PC-3 (cell line): ENCODE measurements at regions not wholly inside any gene's neighbourhood (a gene's known extent, or its start where the extent isn't known, plus 50 kb on each side); places are given as distances from the start of the nearest gene placed in this dataset.

Experiments used
- ATAC-seq: fragments of 200-7000 bp; cut with Tn5 transposase; 2 replicates; pipeline ENCODE4 v1.9.1; 2020; ENCODE audit warnings: mild to moderate bottlenecking, moderate library complexity
- BruUV-seq: library from RNA; stranded (reverse); fragments of 400-500 nt; replicated peaks from 2 replicates; lab custom pipeline; 2021; lab: Mats Ljungman, UMichigan
- CTCF ChIA-PET: fragments of 300-600 bp; sonication (Branson Sonifier 250); formaldehyde crosslinking; loops from one replicate; lab custom pipeline; 2022; ENCODE audit warnings: antibody characterized with exemption; lab: Charles Lee
- POLR2A ChIA-PET: fragments of 300-600 bp; sonication (Branson Sonifier 250); formaldehyde crosslinking; loops from one replicate; lab custom pipeline; 2022; ENCODE audit warnings: antibody characterized with exemption; ENCODE audit not compliant: unreplicated experiment; lab: Charles Lee
- DNase-seq: peaks from one replicate; pipeline ENCODE4 v3.0.0-alpha.2; 2015
- H2AFZ ChIP-seq: fragments of 300-600 bp; sonication (generic); 2 replicates; pipeline ENCODE4 v1.6.0; 2016; ENCODE audit warnings: antibody characterized with exemption, low read length
- H3F3A ChIP-seq: fragments of 300-600 bp; sonication (generic); one replicate; pipeline ENCODE4 v1.6.0; 2017; ENCODE audit warnings: antibody characterized with exemption, low read length, control low read depth, mild to moderate bottlenecking; ENCODE audit not compliant: unreplicated experiment
- H3K27ac ChIP-seq: fragments of 300-600 bp; sonication (generic); 2 replicates; pipeline ENCODE4 v1.5.1; 2016; ENCODE audit warnings: mild to moderate bottlenecking, low read length
- H3K27me3 ChIP-seq: fragments of 300-600 bp; sonication (generic); 2 replicates; pipeline ENCODE4 v1.6.1; 2016; ENCODE audit warnings: low read length, mixed read lengths
- H3K36me3 ChIP-seq: fragments of 300-600 bp; sonication (generic); 2 replicates; pipeline ENCODE4 v1.6.1; 2016; ENCODE audit warnings: low read depth, mixed run types, low read length, mixed read lengths
- H3K4me1 ChIP-seq: fragments of 300-600 bp; sonication (generic); 2 replicates; pipeline ENCODE4 v1.5.1; 2016; ENCODE audit warnings: low read length; ENCODE audit not compliant: insufficient read depth
- H3K4me2 ChIP-seq: fragments of 300-600 bp; sonication (generic); 2 replicates; pipeline ENCODE4 v1.6.0; 2016; ENCODE audit warnings: low read length
- H3K4me3 ChIP-seq: fragments of 300-600 bp; sonication (generic); 2 replicates; pipeline ENCODE4 v1.5.1; 2016; ENCODE audit warnings: mild to moderate bottlenecking, low read length, mixed read lengths
- H3K79me2 ChIP-seq: fragments of 300-600 bp; sonication (generic); 2 replicates; pipeline ENCODE4 v1.6.1; 2017; ENCODE audit warnings: low read length, mixed read lengths
- H3K9ac ChIP-seq: fragments of 300-600 bp; sonication (generic); 2 replicates; pipeline ENCODE4 v1.6.0; 2016; ENCODE audit warnings: mild to moderate bottlenecking, low read length
- H3K9me2 ChIP-seq: fragments of 300-600 bp; sonication (generic); replicated peaks from 2 replicates; pipeline ENCODE4 v1.6.1; 2016; ENCODE audit warnings: mixed run types, low read length, mixed read lengths
- H3K9me3 ChIP-seq: fragments of 300-600 bp; sonication (generic); 2 replicates; pipeline ENCODE4 v1.6.1; 2016; ENCODE audit warnings: low read length, mixed read lengths
- H4K20me1 ChIP-seq: fragments of 300-600 bp; sonication (generic); 2 replicates; pipeline ENCODE4 v1.6.1; 2016; ENCODE audit warnings: low read length, mixed read lengths
- EZH2 ChIP-seq: fragments of 300-600 bp; sonication (generic); IDR thresholded peaks from one replicate; pipeline ENCODE4 v1.6.1; 2017; ENCODE audit warnings: antibody characterized with exemption, mild to moderate bottlenecking, low read length; ENCODE audit not compliant: unreplicated experiment
- EZH2phosphoT487 ChIP-seq: fragments of 300-600 bp; sonication (generic); IDR thresholded peaks from 2 replicates; pipeline ENCODE4 v1.6.1; 2018; ENCODE audit warnings: mild to moderate bottlenecking, antibody characterized with exemption, low read length, borderline replicate concordance
- intact Hi-C: fragments of 100-400 bp; cut with micrococcal nuclease; formaldehyde crosslinking; loops from 2 replicates; pipeline ENCODE4 v1.9.0; 2023
- TF ChIP-seq, protein P1 (sequence below): fragments of 300-600 bp; sonication (generic); conservative IDR thresholded peaks from 2 replicates; pipeline ENCODE4 v1.5.1; 2017; ENCODE audit warnings: antibody characterized with exemption, low read depth, mild to moderate bottlenecking, low read length

DNA sequence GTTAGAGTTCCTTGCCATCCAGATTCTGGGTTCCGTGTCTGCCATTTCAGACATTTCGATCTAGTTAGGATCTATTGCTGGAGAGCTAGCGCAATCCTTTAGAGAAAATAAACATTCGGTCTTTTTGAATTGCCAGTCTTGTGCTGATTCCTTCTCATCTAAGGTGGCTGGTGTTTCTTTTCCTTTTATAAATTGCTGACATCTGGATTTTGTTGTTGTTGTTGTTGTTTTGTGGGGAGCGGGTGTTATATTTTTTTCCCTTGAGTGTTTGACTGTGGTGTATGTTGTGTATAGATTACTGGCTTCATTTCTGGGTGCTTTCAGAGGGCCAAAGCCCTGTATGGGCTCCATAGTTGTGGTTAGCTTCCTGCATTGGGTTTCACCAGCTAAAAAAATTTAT, 128.5 kb upstream of the LRP1B start:
- BruUV-seq: no TSS peak
- H3K27ac ChIP-seq: no peak overlapping the region
- H3K4me3 ChIP-seq: no peak overlapping the region
- CTCF ChIA-PET: no interaction called here
- intact Hi-C loops: no loop called here
- H2AFZ ChIP-seq: no peak overlapping the region
- H3K9me2 ChIP-seq: no peaks in the 10 kb centered on the region
- H3K79me2 ChIP-seq: no peaks in the 10 kb centered on the region
- no peaks in the 10 kb centered on the region for H3F3A ChIP-seq
- no peak for DNase-seq
- H3K9me3 ChIP-seq: no peaks in the 10 kb centered on the region
- ATAC-seq: no peak
- no peaks in the 10 kb centered on the region for H4K20me1 ChIP-seq
- no peak for TF ChIP-seq EZH2
- H3K4me2 ChIP-seq: no peak overlapping the region
- POLR2A ChIA-PET: no interaction called here
- no peaks in the 10 kb centered on the region for H3K36me3 ChIP-seq
- H3K27me3 ChIP-seq: no peaks in the 10 kb centered on the region
- H3K4me1 ChIP-seq: no peaks in the 10 kb centered on the region
- H3K9ac ChIP-seq: no peak overlapping the region

- Histone ChIP-seq H2AFZ (no peak overlapping the region), H3F3A (no peaks in the 10 kb centered on the region), H3K4me1 (no peaks in the 10 kb centered on the region), H3K9me3 (no peaks in the 10 kb centered on the region), H3K9ac (no peak overlapping the region), H3K27me3 (no peaks in the 10 kb centered on the region), H3K9me2 (no peaks in the 10 kb centered on the region), H3K4me3 (no peak overlapping the region), H3K4me2 (no peak overlapping the region), H4K20me1 (no peaks in the 10 kb centered on the region), H3K79me2 (no peaks in the 10 kb centered on the region), H3K36me3 (no peaks in the 10 kb centered on the region), H3K27ac (no peak overlapping the region)
- BruUV-seq: no TSS peak
- ATAC-seq (no peak; the same call in 1 of the 2 replicates), DNase-seq (no peak)
- ChIA-PET POLR2A (interaction anchor here (0.6 kb wide), 1 partner anchor 958 kb away, joined by 4 read pairs; no protein-coding TSS in a partner anchor), CTCF (no interaction called here)
- TF ChIP-seq EZH2 (no peak), EZH2phosphoT487 (no peak)
- TF ChIP-seq, protein P1, sequence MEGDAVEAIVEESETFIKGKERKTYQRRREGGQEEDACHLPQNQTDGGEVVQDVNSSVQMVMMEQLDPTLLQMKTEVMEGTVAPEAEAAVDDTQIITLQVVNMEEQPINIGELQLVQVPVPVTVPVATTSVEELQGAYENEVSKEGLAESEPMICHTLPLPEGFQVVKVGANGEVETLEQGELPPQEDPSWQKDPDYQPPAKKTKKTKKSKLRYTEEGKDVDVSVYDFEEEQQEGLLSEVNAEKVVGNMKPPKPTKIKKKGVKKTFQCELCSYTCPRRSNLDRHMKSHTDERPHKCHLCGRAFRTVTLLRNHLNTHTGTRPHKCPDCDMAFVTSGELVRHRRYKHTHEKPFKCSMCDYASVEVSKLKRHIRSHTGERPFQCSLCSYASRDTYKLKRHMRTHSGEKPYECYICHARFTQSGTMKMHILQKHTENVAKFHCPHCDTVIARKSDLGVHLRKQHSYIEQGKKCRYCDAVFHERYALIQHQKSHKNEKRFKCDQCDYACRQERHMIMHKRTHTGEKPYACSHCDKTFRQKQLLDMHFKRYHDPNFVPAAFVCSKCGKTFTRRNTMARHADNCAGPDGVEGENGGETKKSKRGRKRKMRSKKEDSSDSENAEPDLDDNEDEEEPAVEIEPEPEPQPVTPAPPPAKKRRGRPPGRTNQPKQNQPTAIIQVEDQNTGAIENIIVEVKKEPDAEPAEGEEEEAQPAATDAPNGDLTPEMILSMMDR: no peak
- intact Hi-C loops: no loop called here
Observed at GRCh38 chr2:142254031-142254430, 123.2 kb upstream of the LRP1B start.

DNA sequence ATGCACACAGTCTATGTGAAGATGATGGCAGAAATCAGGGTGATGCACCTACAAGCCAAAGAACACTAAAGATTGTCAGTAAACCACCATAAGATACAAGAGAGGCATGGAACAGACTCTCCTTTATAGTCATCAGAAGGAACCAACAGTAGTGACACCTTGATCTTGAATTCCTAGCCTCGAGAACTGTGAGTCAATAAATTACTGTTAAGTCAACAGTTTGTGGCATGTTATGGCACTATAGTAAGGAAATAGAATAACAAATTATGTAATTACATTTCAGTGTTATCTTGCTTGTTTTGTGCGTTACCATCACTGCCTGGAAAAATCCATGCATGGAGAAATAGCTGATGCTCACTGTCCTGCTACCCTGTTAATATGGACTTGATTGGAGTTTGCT, 110.2 kb upstream of the LRP1B start:
- BruUV-seq: no TSS peak
- no peaks in the 10 kb centered on the region for H4K20me1 ChIP-seq
- ATAC-seq: no peak
- H3K27me3 ChIP-seq: no peaks in the 10 kb centered on the region
- no peaks in the 10 kb centered on the region for H3K4me1 ChIP-seq
- H3K36me3 ChIP-seq: no peaks in the 10 kb centered on the region
- no peak overlapping the region for H3K27ac ChIP-seq
- H3K79me2 ChIP-seq: no peaks in the 10 kb centered on the region
- DNase-seq: no peak
- H2AFZ ChIP-seq: no peak overlapping the region
- no peak overlapping the region for H3K4me3 ChIP-seq
- H3K9ac ChIP-seq: no peak overlapping the region
- intact Hi-C loops: no loop called here
- H3F3A ChIP-seq: no peaks in the 10 kb centered on the region
- POLR2A ChIA-PET: no interaction called here
- no peak overlapping the region for H3K4me2 ChIP-seq
- H3K9me2 ChIP-seq: no peaks in the 10 kb centered on the region
- no peaks in the 10 kb centered on the region for H3K9me3 ChIP-seq
- no peak for TF ChIP-seq EZH2
- no peak for TF ChIP-seq EZH2phosphoT487
- TF ChIP-seq, protein P1: no peak
- CTCF ChIA-PET: no interaction called here
